ENCODE measurements at regions not wholly inside any gene's neighbourhood (a gene's known extent, or its start where the extent isn't known, plus 50 kb on each side); places are given as distances from the start of the nearest gene placed in this dataset.

- TF ChIP-seq, protein P1, sequence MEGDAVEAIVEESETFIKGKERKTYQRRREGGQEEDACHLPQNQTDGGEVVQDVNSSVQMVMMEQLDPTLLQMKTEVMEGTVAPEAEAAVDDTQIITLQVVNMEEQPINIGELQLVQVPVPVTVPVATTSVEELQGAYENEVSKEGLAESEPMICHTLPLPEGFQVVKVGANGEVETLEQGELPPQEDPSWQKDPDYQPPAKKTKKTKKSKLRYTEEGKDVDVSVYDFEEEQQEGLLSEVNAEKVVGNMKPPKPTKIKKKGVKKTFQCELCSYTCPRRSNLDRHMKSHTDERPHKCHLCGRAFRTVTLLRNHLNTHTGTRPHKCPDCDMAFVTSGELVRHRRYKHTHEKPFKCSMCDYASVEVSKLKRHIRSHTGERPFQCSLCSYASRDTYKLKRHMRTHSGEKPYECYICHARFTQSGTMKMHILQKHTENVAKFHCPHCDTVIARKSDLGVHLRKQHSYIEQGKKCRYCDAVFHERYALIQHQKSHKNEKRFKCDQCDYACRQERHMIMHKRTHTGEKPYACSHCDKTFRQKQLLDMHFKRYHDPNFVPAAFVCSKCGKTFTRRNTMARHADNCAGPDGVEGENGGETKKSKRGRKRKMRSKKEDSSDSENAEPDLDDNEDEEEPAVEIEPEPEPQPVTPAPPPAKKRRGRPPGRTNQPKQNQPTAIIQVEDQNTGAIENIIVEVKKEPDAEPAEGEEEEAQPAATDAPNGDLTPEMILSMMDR (IDR thresholded peaks at IDR 0.05 in 4 of 5, conservative IDR thresholded peaks at IDR 0.05 in 1 of 5) = no peak
- no peak for TF ChIP-seq POLR2A (IDR thresholded peaks at IDR 0.05)
Observed at GRCh38 chr14:48963231-48963790, 622.9 kb downstream of the RPS29 start.

All from gastrocnemius medialis (tissue), 4 donors.